GM12878 (cell line): ENCODE measurements at regions not wholly inside any gene's neighbourhood (a gene's known extent, or its start where the extent isn't known, plus 50 kb on each side); places are given as distances from the start of the nearest gene placed in this dataset.
"Not testable (repeated sequence)": the region's sequence is repeated elsewhere in the genome, so short reads cannot be mapped to it uniquely, and the experiment has no call there.

Experiments
- ATAC-seq: fragments of 200-7000 bp; cut with Tn5 transposase; 3 replicates; pipeline ENCODE4 v1.9.1; 2020; ENCODE audit warnings: mild to moderate bottlenecking, moderate library complexity
- BruUV-seq: library from RNA; stranded (reverse); fragments of 400-500 nt; replicated peaks from 2 replicates; lab custom pipeline; 2021; lab: Mats Ljungman, UMichigan
- CTCF ChIA-PET: fragments of 300-600 bp; sonication (Branson Sonifier 250); formaldehyde crosslinking; extraction: SDS; loops from one replicate; lab custom pipeline; 2021; ENCODE audit warnings: inconsistent platforms; lab: Yijun Ruan, JAX
- POLR2A ChIA-PET: fragments of 350-600 bp; formaldehyde crosslinking; extraction: SDS; loops from one replicate; lab custom pipeline; 2021; ENCODE audit warnings: inconsistent platforms; lab: Charles Lee
- RAD21 ChIA-PET: fragments of 300-600 bp; sonication (Branson Sonifier 250); formaldehyde crosslinking; loops from one replicate; lab custom pipeline; 2023; ENCODE audit warnings: antibody characterized with exemption; ENCODE audit not compliant: unreplicated experiment; lab: Charles Lee
- SMC1A ChIA-PET: fragments of 300-600 bp; sonication (Branson Sonifier 250); formaldehyde crosslinking; loops from one replicate; lab custom pipeline; 2023; ENCODE audit not compliant: unreplicated experiment, uncharacterized antibody; lab: Charles Lee
- DNase-seq: peaks from one replicate; pipeline ENCODE4 v3.0.0-alpha.2; 2011; ENCODE audit warnings: low read depth, low spot score
- FAIRE-seq: peaks from 3 replicates; lab custom pipeline; 2011; peaks lifted over from hg19 to GRCh38; lab: Jason Lieb, UNC
- H2AFZ ChIP-seq: 2 replicates; pipeline ENCODE4 v1.6.0; 2011; ENCODE audit warnings: low read depth, low read length, control low read depth; ENCODE audit not compliant: control insufficient read depth
- H3K27ac ChIP-seq: 2 replicates; pipeline ENCODE4 v1.5.1; 2011; ENCODE audit warnings: control low read depth; ENCODE audit not compliant: control insufficient read depth, insufficient read depth
- H3K27me3 ChIP-seq, 2 experiments: replicated peaks in 1 of 2; 2 replicates each; pipeline versions ENCODE4 v1.6.0 to v1.6.1; 2011; ENCODE audit warnings: low read length in 1 of 2; ENCODE audit not compliant: control insufficient read depth in 2 of 2, insufficient read depth in 2 of 2
- H3K36me3 ChIP-seq, 2 experiments: 2 replicates each; pipeline ENCODE4 v1.5.1; 2011; ENCODE audit warnings: low read length in 1 of 2; ENCODE audit not compliant: control insufficient read depth in 2 of 2, insufficient read depth in 2 of 2
- H3K4me1 ChIP-seq: 2 replicates; pipeline ENCODE4 v1.6.1; 2011; ENCODE audit warnings: mild to moderate bottlenecking, low read length, moderate library complexity, mixed read lengths; ENCODE audit not compliant: control insufficient read depth, insufficient read depth
- H3K4me2 ChIP-seq: 2 replicates; pipeline ENCODE4 v1.6.0; 2011; ENCODE audit warnings: control low read depth; ENCODE audit not compliant: control insufficient read depth, insufficient read depth
- H3K4me3 ChIP-seq: fragments of 200-600 bp; sonication (generic); 2 replicates; pipeline ENCODE4 v1.5.1; 2016
- H3K79me2 ChIP-seq: 2 replicates; pipeline ENCODE4 v1.6.0; 2011; ENCODE audit warnings: low read length; ENCODE audit not compliant: control insufficient read depth, insufficient read depth
- H3K9ac ChIP-seq: 2 replicates; pipeline ENCODE4 v1.8.0; 2011; ENCODE audit warnings: low read length, control low read depth, mixed read lengths; ENCODE audit not compliant: control insufficient read depth, insufficient read depth
- H3K9me3 ChIP-seq: replicated peaks from 3 replicates; pipeline ENCODE4 v1.5.1; 2011; ENCODE audit warnings: mild to moderate bottlenecking, low read length; ENCODE audit not compliant: control insufficient read depth, insufficient read depth
- H4K20me1 ChIP-seq: 2 replicates; pipeline ENCODE4 v1.6.0; 2011; ENCODE audit not compliant: control insufficient read depth, insufficient read depth
- CBX5 ChIP-seq: sonication (generic); IDR thresholded peaks from 2 replicates; pipeline ENCODE4 v1.6.1; 2016; ENCODE audit warnings: low read depth, moderate library complexity, mild to moderate bottlenecking, inconsistent platforms
- KDM1A ChIP-seq: fragments of 200-600 bp; sonication (generic); IDR thresholded peaks from 2 replicates; pipeline ENCODE4 v1.6.1; 2016; ENCODE audit warnings: borderline replicate concordance
- MYB ChIP-seq: fragments of 150-350 bp; IDR thresholded peaks from 2 replicates; pipeline ENCODE4 v1.6.1; 2014; ENCODE audit warnings: mild to moderate bottlenecking, low read depth, low read length, borderline replicate concordance
- NBN ChIP-seq: fragments of 450-650 bp; IDR thresholded peaks from 2 replicates; pipeline ENCODE4 v1.6.1; 2016
- NRF1 ChIP-seq: conservative IDR thresholded peaks from 2 replicates; pipeline ENCODE4 v1.6.1; 2011; ENCODE audit warnings: mild to moderate bottlenecking, low read depth, low read length, improper control_type of control experiment
- RFX5 ChIP-seq: IDR thresholded peaks from 2 replicates; pipeline ENCODE4 v1.6.1; 2011; ENCODE audit warnings: low read depth, low read length, improper control_type of control experiment
- SMARCA5 ChIP-seq: fragments of 450-650 bp; IDR thresholded peaks from 2 replicates; pipeline ENCODE4 v1.6.1; 2017; ENCODE audit warnings: mild to moderate bottlenecking
- SPI1 ChIP-seq: IDR thresholded peaks from 2 replicates; pipeline ENCODE4 v1.6.1; 2011; ENCODE audit warnings: low read depth, mild to moderate bottlenecking, low read length, moderate library complexity, borderline replicate concordance; ENCODE audit not compliant: insufficient read depth
- SREBF1 ChIP-seq: IDR thresholded peaks from 2 replicates; pipeline ENCODE4 v1.6.1; 2012; ENCODE audit warnings: mild to moderate bottlenecking, low read length
- TAF1 ChIP-seq: IDR thresholded peaks from 2 replicates; pipeline ENCODE4 v1.6.1; 2011; ENCODE audit warnings: mild to moderate bottlenecking, low read depth, low read length, borderline replicate concordance
- TCF3 ChIP-seq: IDR thresholded peaks from 2 replicates; pipeline ENCODE4 v1.6.1; 2012; ENCODE audit warnings: low read depth, mild to moderate bottlenecking, low read length, borderline replicate concordance; ENCODE audit not compliant: insufficient read depth
- TCF7 ChIP-seq: IDR thresholded peaks from 2 replicates; pipeline ENCODE4 v1.6.1; 2014; ENCODE audit warnings: antibody characterized with exemption, borderline replicate concordance
- WRNIP1 ChIP-seq: IDR thresholded peaks from 2 replicates; pipeline ENCODE4 v1.6.1; 2011; ENCODE audit warnings: low read depth, low read length, improper control_type of control experiment, borderline replicate concordance
- YY1 ChIP-seq: IDR thresholded peaks from 2 replicates; pipeline ENCODE4 v1.6.1; 2011; ENCODE audit warnings: low read depth, mild to moderate bottlenecking, low read length
- ZZZ3 ChIP-seq: IDR thresholded peaks from 2 replicates; pipeline ENCODE4 v1.6.1; 2011; ENCODE audit warnings: low read depth; ENCODE audit not compliant: control insufficient read depth, insufficient read length
- WGBS: methylation state at CpG from one replicate; pipeline ENCODE4 v1.1.6; 2016; ENCODE audit warnings: low lambda C conversion rate; ENCODE audit not compliant: insufficient replicate concordance, insufficient coverage; ENCODE audit errors: missing lambda C conversion rate; 5-methylcytosine and 5-hydroxymethylcytosine counted together
- in situ Hi-C: fragments of 300-500 bp; cut with MboI; formaldehyde crosslinking; loops from 9 replicates; pipeline ENCODE4 v1.14.3; 2018; ENCODE audit warnings: mixed read lengths
- intact Hi-C: fragments of 100-400 bp; cut with micrococcal nuclease; formaldehyde crosslinking; loops from one replicate; pipeline ENCODE4 v1.14.2; 2022; ENCODE audit not compliant: unreplicated experiment
- TF ChIP-seq, protein P1 (sequence below): IDR thresholded peaks from 2 replicates; pipeline ENCODE4 v1.6.1; 2011; ENCODE audit warnings: borderline replicate concordance, low read depth, mild to moderate bottlenecking, moderate library complexity, low read length; ENCODE audit not compliant: insufficient read depth, poor library complexity, severe bottlenecking
- TF ChIP-seq, protein P2 (sequence below): IDR thresholded peaks from 2 replicates; pipeline ENCODE4 v1.6.1; 2012; ENCODE audit warnings: low read depth, low read length, improper control_type of control experiment
- TF ChIP-seq, protein P3 (sequence below): fragments of 450-650 bp; IDR thresholded peaks from 2 replicates; pipeline ENCODE4 v1.6.1; 2014; ENCODE audit warnings: mild to moderate bottlenecking

DNA sequence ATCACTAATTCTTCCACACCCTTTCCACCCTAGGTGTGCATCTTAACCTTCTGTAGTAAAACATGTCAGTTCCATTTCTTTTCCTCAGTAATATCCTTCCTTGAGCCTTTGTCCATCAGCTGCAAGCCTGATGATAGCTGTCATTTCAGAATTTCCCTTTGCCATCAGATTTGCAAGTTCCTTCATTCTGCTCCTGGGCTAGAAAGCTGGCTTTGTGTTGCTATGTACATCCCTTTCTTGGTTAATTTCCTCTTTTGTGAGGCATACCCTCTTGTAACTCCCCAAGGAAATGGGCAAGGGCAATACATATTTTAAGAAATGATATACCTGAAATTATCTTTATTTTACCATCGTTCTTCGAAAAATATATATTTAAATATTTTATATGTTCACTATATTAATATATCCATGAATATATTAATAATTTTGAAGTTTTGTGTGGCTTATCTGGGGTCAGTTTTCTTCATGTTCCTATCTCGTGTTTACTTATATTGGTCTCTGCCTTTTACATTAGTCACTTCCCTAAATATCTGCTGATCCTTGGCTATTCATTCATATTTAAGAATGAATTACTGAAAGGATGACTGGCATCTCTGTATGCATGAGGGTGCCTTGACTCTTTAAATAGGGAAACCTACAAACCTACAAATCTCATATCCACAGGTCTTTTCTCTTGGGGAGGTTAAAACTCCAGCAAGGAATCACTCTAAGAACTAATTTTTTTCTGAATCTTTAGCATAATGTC lies 143.8 kb downstream of the ZNF22 start:
- Histone ChIP-seq H3K36me3 (no peaks in the 10 kb centered on the region), H3K9me3 (no peaks in the 10 kb centered on the region), H3K27me3 (0 out of 4 replicates have a peak, but pooled peaks cover 0 to 1% of the 10 kb centered on the region in 2 experiments), H3K4me1 (no peaks in the 10 kb centered on the region), H3K4me3 (no peak overlapping the region), H3K9ac (no peak overlapping the region), H2AFZ (no peak overlapping the region), H4K20me1 (no peaks in the 10 kb centered on the region), H3K4me2 (no peak overlapping the region), H3K79me2 (no peaks in the 10 kb centered on the region), H3K27ac (no peak overlapping the region)
- ATAC-seq (no peak), DNase-seq (no peak), FAIRE-seq (no peak)
- in situ Hi-C loops (no loop called here), intact Hi-C loops (no loop called here)
- TF ChIP-seq NRF1, result no peak
- no peak for TF ChIP-seq MYB
- TF ChIP-seq SPI1, result no peak
- no peak for TF ChIP-seq ZZZ3
- TF ChIP-seq WRNIP1, result no peak
- TF ChIP-seq RFX5, result no peak
- TF ChIP-seq TCF7, result no peak
- TF ChIP-seq TCF3, result no peak
- TF ChIP-seq KDM1A, result no peak
- TF ChIP-seq, protein P1, sequence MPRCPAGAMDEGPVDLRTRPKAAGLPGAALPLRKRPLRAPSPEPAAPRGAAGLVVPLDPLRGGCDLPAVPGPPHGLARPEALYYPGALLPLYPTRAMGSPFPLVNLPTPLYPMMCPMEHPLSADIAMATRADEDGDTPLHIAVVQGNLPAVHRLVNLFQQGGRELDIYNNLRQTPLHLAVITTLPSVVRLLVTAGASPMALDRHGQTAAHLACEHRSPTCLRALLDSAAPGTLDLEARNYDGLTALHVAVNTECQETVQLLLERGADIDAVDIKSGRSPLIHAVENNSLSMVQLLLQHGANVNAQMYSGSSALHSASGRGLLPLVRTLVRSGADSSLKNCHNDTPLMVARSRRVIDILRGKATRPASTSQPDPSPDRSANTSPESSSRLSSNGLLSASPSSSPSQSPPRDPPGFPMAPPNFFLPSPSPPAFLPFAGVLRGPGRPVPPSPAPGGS, result no peak
- TF ChIP-seq NBN, result no peak
- no peak for TF ChIP-seq YY1
- no peak for TF ChIP-seq TAF1
- TF ChIP-seq SREBF1, result no peak
- TF ChIP-seq, protein P2, sequence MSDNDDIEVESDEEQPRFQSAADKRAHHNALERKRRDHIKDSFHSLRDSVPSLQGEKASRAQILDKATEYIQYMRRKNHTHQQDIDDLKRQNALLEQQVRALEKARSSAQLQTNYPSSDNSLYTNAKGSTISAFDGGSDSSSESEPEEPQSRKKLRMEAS, result no peak
- no peak for TF ChIP-seq CBX5
- TF ChIP-seq, protein P3, sequence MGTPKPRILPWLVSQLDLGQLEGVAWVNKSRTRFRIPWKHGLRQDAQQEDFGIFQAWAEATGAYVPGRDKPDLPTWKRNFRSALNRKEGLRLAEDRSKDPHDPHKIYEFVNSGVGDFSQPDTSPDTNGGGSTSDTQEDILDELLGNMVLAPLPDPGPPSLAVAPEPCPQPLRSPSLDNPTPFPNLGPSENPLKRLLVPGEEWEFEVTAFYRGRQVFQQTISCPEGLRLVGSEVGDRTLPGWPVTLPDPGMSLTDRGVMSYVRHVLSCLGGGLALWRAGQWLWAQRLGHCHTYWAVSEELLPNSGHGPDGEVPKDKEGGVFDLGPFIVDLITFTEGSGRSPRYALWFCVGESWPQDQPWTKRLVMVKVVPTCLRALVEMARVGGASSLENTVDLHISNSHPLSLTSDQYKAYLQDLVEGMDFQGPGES, result no peak
- no peak for TF ChIP-seq SMARCA5
- 7% methylated on average over 3 of the region's 3 CpGs for WGBS
- POLR2A ChIA-PET, result no interaction called here
- RAD21 ChIA-PET, result no interaction called here
- BruUV-seq, result no TSS peak
- CTCF ChIA-PET, result no interaction called here
- SMC1A ChIA-PET, result no interaction called here

DNA sequence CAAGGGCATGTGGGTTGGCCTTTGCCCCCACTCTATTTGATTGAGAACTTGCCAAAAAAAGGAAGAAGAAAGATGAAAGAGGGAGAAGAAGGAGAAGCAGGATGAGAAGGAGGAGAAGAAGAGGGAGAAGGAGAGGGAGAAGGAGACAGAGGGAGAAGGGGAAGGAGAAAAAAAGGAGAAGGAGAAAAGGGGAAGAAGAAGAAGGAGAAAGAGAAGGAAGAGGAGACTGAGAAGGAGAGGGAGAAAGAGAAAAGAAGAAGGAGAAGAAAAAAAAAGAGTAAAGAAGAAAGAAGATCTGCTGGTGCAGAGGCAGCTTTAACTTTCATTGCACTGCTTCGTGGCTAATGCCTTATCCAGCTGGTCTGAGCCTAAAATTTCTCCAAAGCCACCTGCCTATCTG lies 144.4 kb downstream of the ZNF22 start:
- POLR2A ChIA-PET, H3K9ac ChIP-seq, H3K36me3 ChIP-seq, FAIRE-seq, H4K20me1 ChIP-seq, H3K27ac ChIP-seq, ATAC-seq, H3K79me2 ChIP-seq, SMC1A ChIA-PET, H2AFZ ChIP-seq, CTCF ChIA-PET, DNase-seq, RAD21 ChIA-PET, intact Hi-C loops, in situ Hi-C loops, H3K4me3 ChIP-seq, H3K4me1 ChIP-seq, BruUV-seq, H3K9me3 ChIP-seq, H3K4me2 ChIP-seq, H3K27me3 ChIP-seq: not testable (repeated sequence)
- 0% methylated on average over 1 of the region's 1 CpG for WGBS
